Chondrocyte (in vitro differentiated cells): ENCODE measurements at regions not wholly inside any gene's neighbourhood (a gene's known extent, or its start where the extent isn't known, plus 50 kb on each side); places are given as distances from the start of the nearest gene placed in this dataset.
A peak's percentile ranks its signal among the peaks of the same experiment; 100 is the strongest.
"Not testable (repeated sequence)": the region's sequence is repeated elsewhere in the genome, so short reads cannot be mapped to it uniquely, and the experiment has no call there.

ENCODE experiments used
- DNase-seq: peaks from one replicate; pipeline ENCODE4 v3.0.0; 2021; ENCODE audit warnings: mixed read lengths, low spot score
- H3K27ac Mint-ChIP-seq: one replicate; pipeline ENCODE4 v1.8.0; 2021; ENCODE audit warnings: mild to moderate bottlenecking, moderate library complexity, mixed read lengths; ENCODE audit not compliant: unreplicated experiment
- H3K27me3 Mint-ChIP-seq: 2 replicates; pipeline ENCODE4 v1.8.0; 2021; ENCODE audit warnings: low read depth, mixed read lengths
- H3K36me3 Mint-ChIP-seq: 2 replicates; pipeline ENCODE4 v1.8.0; 2021; ENCODE audit warnings: low read depth, mixed read lengths
- H3K4me1 Mint-ChIP-seq: 2 replicates; pipeline ENCODE4 v1.8.0; 2021; ENCODE audit warnings: low read depth, mild to moderate bottlenecking, mixed read lengths
- H3K4me3 Mint-ChIP-seq: one replicate; pipeline ENCODE4 v1.8.0; 2021; ENCODE audit warnings: mild to moderate bottlenecking, moderate library complexity, mixed read lengths; ENCODE audit not compliant: unreplicated experiment
- H3K9me3 Mint-ChIP-seq: 2 replicates; pipeline ENCODE4 v1.8.0; 2021; ENCODE audit warnings: low read depth, mixed read lengths
- TF ChIP-seq, protein P1 (sequence below): fragments of 200-600 bp; sonication (generic); IDR thresholded peaks from 2 replicates; pipeline ENCODE4 v1.5.0; 2021; ENCODE audit warnings: antibody characterized with exemption, mild to moderate bottlenecking, moderate library complexity

DNA sequence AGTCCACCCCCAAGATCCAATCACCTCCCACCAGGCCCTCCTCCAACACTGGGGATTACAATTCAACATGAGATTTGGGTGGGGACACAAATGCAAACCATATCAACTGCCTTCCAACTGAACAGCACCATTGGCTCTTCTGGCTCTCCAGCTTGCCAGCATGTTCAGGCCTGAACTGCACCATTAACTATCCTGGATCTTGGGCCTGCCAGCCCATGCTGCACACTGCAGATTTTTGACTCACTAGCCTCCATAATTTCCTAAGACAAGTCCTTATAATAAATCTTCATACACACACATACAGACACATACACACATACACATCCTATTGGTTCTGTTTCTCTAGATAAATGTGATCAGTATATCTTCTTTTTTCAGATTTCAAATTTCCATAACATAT, 737.1 kb upstream of the SPRY2 start:
- Mint-ChIP-seq H3K4me3 (no peak overlapping the region), H3K9me3 (no peaks in the 10 kb centered on the region), H3K36me3 (no peaks in the 10 kb centered on the region), H3K27me3 (peaks cover 2% of the 10 kb centered on the region), H3K4me1 (no peaks in the 10 kb centered on the region), H3K27ac (no peak overlapping the region)
- TF ChIP-seq, protein P1, sequence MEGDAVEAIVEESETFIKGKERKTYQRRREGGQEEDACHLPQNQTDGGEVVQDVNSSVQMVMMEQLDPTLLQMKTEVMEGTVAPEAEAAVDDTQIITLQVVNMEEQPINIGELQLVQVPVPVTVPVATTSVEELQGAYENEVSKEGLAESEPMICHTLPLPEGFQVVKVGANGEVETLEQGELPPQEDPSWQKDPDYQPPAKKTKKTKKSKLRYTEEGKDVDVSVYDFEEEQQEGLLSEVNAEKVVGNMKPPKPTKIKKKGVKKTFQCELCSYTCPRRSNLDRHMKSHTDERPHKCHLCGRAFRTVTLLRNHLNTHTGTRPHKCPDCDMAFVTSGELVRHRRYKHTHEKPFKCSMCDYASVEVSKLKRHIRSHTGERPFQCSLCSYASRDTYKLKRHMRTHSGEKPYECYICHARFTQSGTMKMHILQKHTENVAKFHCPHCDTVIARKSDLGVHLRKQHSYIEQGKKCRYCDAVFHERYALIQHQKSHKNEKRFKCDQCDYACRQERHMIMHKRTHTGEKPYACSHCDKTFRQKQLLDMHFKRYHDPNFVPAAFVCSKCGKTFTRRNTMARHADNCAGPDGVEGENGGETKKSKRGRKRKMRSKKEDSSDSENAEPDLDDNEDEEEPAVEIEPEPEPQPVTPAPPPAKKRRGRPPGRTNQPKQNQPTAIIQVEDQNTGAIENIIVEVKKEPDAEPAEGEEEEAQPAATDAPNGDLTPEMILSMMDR = no peak
- DNase-seq = no peak

DNA sequence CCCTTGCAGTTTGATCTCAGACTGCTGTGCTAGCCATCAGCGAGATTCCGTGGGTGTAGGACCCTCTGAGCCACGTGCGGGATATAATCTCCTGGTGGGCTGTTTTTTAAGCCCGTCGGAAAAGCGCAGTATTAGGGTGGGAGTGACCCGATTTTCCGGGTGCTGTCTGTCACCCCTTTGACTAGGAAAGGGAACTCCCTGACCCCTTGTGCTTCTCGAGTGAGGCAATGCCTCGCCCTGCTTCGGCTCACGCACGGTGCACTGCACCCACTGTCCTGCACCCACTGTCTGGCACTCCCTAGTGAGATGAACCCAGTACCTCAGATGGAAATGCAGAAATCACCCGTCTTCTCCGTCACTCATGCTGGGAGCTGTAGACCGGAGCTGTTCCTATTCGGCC, 728.9 kb upstream of the SPRY2 start:
- not testable (repeated sequence) for DNase-seq, H3K36me3 Mint-ChIP-seq, H3K9me3 Mint-ChIP-seq, H3K4me1 Mint-ChIP-seq, H3K27me3 Mint-ChIP-seq, H3K27ac Mint-ChIP-seq, H3K4me3 Mint-ChIP-seq

DNA sequence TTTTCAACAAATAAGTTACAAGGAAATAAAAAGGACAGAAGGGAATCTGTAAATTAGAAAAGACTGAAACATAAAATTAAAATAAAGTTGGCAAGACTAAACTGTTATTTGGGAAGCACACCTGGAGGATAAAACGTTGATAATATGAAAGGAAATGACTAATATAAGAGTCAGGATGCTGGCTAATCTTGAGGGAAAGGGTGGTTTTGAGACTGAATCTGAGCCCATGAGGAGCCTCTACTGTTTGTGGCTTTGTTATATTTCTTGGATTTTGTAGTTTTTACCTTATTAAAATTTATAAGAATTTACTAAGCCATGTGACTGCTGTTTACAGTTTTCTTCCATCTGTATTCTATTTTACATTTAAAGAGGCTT, 718.0 kb upstream of the SPRY2 start:
- Mint-ChIP-seq H3K9me3 (no peaks in the 10 kb centered on the region), H3K36me3 (no peaks in the 10 kb centered on the region), H3K27ac (no peak overlapping the region), H3K4me3 (no peak overlapping the region), H3K27me3 (no peaks in the 10 kb centered on the region), H3K4me1 (no peaks in the 10 kb centered on the region)
- DNase-seq = no peak
- TF ChIP-seq, protein P1 = no peak

DNA sequence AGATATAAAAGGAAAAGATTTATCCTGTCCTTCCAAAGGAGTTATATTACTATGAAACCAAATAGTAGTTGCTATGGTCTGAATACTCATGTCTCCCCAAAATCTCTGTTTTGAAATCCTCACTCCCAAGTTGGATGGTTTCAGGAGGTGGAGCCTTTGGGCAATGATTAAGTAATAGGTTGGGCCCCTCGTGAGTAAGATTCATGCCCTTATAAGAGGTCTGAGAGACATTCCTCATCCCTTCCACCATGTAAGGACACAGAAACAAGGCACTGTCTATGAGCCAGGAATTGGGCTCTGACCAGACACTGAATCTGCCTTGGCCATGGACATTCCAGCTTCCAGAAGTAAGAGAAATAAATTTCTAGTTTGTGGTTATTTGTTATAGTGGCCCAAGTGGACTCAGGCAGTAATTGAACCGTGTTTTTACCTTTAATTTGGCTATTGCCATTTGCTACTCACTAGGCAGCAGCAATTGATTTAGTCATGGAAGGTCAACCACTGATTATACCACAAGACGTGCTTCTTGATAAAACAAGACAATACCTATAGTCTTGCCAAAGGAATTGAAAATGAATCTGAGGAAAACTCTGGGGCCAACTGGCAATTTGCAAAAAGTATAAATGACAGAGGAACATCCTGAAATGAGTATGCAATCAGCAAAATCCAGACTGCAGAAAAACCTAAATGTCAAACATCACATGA, 717.4 kb upstream of the SPRY2 start:
- no peak for DNase-seq
- no peak overlapping the region for H3K27ac Mint-ChIP-seq
- TF ChIP-seq, protein P1 = no peak
- H3K9me3 Mint-ChIP-seq = no peaks in the 10 kb centered on the region
- no peak overlapping the region for H3K4me3 Mint-ChIP-seq
- H3K4me1 Mint-ChIP-seq = no peaks in the 10 kb centered on the region
- H3K36me3 Mint-ChIP-seq = no peaks in the 10 kb centered on the region
- H3K27me3 Mint-ChIP-seq = no peaks in the 10 kb centered on the region

DNA sequence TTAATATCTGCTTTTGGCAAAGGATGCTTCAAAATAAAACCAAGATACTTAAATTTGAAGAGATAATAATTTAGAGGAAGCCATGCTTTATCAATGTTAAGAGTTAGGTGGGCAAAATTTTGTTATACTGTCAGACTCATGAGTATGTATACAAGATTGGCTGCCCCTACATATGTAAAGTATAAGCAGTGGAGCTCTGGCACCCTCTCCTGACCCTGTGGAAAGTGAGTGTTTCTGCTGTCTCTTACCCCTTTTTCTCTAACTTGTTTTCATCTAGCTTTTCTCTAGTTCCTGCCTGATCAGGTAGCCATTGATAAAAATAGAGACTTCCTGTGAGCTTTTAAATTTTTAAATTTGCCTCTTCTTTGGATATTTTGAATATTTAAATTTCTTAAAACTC, 710.9 kb upstream of the SPRY2 start:
- DNase-seq = no peak
- no peaks in the 10 kb centered on the region for H3K27me3 Mint-ChIP-seq
- no peaks in the 10 kb centered on the region for H3K36me3 Mint-ChIP-seq
- TF ChIP-seq, protein P1 = peak; percentile 49
- no peaks in the 10 kb centered on the region for H3K4me1 Mint-ChIP-seq
- H3K4me3 Mint-ChIP-seq = no peak overlapping the region
- no peak overlapping the region for H3K27ac Mint-ChIP-seq
- H3K9me3 Mint-ChIP-seq = no peaks in the 10 kb centered on the region

DNA sequence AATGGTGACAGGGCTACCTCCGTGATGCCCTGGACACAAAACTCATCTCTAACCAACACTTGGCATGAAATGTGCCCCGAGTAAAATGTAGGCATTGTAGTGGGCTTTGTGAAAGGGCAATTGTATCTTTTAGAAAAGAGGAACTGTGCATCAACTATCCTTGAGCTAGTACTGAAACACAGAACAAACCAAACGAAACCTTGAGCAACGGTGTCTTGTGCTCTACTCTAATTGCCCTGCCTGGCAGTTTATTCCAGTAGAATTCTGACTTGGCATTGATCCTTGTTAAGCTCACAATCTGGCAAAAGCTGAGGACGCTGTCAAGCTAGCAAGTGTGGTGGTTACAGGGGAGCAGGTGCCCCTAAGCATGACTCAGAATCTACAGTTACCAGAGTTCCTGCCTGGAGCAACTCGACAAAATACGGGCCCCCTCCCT, 707.1 kb upstream of the SPRY2 start:
- Mint-ChIP-seq H3K27ac (no peak overlapping the region), H3K36me3 (no peaks in the 10 kb centered on the region), H3K9me3 (peaks cover 5% of the 10 kb centered on the region), H3K4me3 (no peak overlapping the region), H3K4me1 (no peaks in the 10 kb centered on the region), H3K27me3 (no peaks in the 10 kb centered on the region)
- no peak for DNase-seq
- TF ChIP-seq, protein P1 = no peak
